ENCODE measurements at regions not wholly inside any gene's neighbourhood (a gene's known extent, or its start where the extent isn't known, plus 50 kb on each side); places are given as distances from the start of the nearest gene placed in this dataset.
A peak's percentile ranks its signal among the peaks of the same experiment; 100 is the strongest.

GRCh38 chr6:95877480-95877879, 138.3 kb upstream of the FUT9 start (continued):
- TF ChIP-seq, protein P1, sequence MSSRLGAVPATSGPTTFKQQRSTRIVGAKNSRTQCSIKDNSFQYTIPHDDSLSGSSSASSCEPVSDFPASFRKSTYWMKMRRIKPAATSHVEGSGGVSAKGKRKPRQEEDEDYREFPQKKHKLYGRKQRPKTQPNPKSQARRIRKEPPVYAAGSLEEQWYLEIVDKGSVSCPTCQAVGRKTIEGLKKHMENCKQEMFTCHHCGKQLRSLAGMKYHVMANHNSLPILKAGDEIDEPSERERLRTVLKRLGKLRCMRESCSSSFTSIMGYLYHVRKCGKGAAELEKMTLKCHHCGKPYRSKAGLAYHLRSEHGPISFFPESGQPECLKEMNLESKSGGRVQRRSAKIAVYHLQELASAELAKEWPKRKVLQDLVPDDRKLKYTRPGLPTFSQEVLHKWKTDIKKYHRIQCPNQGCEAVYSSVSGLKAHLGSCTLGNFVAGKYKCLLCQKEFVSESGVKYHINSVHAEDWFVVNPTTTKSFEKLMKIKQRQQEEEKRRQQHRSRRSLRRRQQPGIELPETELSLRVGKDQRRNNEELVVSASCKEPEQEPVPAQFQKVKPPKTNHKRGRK (CRISPR knock-in tag; IDR thresholded peaks at IDR 0.05) = no peak
- TF ChIP-seq RARA (CRISPR knock-in tag; IDR thresholded peaks at IDR 0.05) = no peak
- TF ChIP-seq ZSCAN20 (CRISPR knock-in tag; IDR thresholded peaks at IDR 0.05; ENCODE audit: borderline replicate concordance) = no peak
- no peak for TF ChIP-seq SMAD1 (CRISPR knock-in tag; IDR thresholded peaks at IDR 0.05; ENCODE audit: borderline replicate concordance, low read depth)
- no peak for TF ChIP-seq ZSCAN30 (CRISPR knock-in tag; IDR thresholded peaks at IDR 0.05)
- no peak for TF ChIP-seq ZNF138 (CRISPR knock-in tag; IDR thresholded peaks at IDR 0.05; ENCODE audit: low read depth)
- TF ChIP-seq PBX3 (CRISPR knock-in tag; IDR thresholded peaks at IDR 0.05; ENCODE audit: borderline replicate concordance) = no peak
- no peak for TF ChIP-seq MXD3 (CRISPR knock-in tag; IDR thresholded peaks at IDR 0.05)
- TF ChIP-seq SRSF1 (optimal IDR thresholded peaks at IDR 0.05; ENCODE audit: low read depth, low read length) = no peak
- TF ChIP-seq ZNF678 (CRISPR knock-in tag; IDR thresholded peaks at IDR 0.05) = no peak
- no peak for TF ChIP-seq MTA3 (CRISPR knock-in tag; IDR thresholded peaks at IDR 0.05)
- TF ChIP-seq ZBTB4 (CRISPR knock-in tag; IDR thresholded peaks at IDR 0.05; ENCODE audit: borderline replicate concordance) = no peak
- TF ChIP-seq DPF2 (CRISPR knock-in tag; IDR thresholded peaks at IDR 0.05; ENCODE audit: borderline replicate concordance, low read depth) = peak; percentile 59; the same call in 1 of the 2 replicates
- TF ChIP-seq ZNF572 (CRISPR knock-in tag; IDR thresholded peaks at IDR 0.05) = no peak
- TF ChIP-seq, protein P2, sequence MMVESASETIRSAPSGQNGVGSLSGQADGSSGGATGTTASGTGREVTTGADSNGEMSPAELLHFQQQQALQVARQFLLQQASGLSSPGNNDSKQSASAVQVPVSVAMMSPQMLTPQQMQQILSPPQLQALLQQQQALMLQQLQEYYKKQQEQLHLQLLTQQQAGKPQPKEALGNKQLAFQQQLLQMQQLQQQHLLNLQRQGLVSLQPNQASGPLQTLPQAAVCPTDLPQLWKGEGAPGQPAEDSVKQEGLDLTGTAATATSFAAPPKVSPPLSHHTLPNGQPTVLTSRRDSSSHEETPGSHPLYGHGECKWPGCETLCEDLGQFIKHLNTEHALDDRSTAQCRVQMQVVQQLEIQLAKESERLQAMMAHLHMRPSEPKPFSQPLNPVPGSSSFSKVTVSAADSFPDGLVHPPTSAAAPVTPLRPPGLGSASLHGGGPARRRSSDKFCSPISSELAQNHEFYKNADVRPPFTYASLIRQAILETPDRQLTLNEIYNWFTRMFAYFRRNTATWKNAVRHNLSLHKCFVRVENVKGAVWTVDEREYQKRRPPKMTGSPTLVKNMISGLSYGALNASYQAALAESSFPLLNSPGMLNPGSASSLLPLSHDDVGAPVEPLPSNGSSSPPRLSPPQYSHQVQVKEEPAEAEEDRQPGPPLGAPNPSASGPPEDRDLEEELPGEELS (CRISPR knock-in tag; IDR thresholded peaks at IDR 0.05) = peak; percentile 61
- TF ChIP-seq SALL1 (CRISPR knock-in tag; IDR thresholded peaks at IDR 0.05) = no peak; the same call in 1 of the 2 replicates
- TF ChIP-seq AFF4 (CRISPR knock-in tag; IDR thresholded peaks at IDR 0.05) = no peak
- TF ChIP-seq FOXK2 (IDR thresholded peaks at IDR 0.05) = no peak
- TF ChIP-seq HOXA5 (CRISPR knock-in tag; IDR thresholded peaks at IDR 0.05) = no peak

All from HepG2 (cell line).